Loucy (cell line): ENCODE measurements at regions not wholly inside any gene's neighbourhood (a gene's known extent, or its start where the extent isn't known, plus 50 kb on each side); places are given as distances from the start of the nearest gene placed in this dataset.

ENCODE experiments used
- CTCF ChIP-seq: fragments of 200-600 bp; sonication (generic); conservative IDR thresholded peaks from 2 replicates; pipeline ENCODE4 v1.5.1; 2014; ENCODE audit warnings: mild to moderate bottlenecking, antibody characterized with exemption, low read length
- EZH2phosphoT487 ChIP-seq: fragments of 200-600 bp; IDR thresholded peaks from 2 replicates; pipeline ENCODE4 v1.6.1; 2018; ENCODE audit warnings: antibody characterized with exemption, mild to moderate bottlenecking, moderate library complexity, borderline replicate concordance

GRCh38 chr13:53188120-53188519, 159.5 kb downstream of the OLFM4 start:
- TF ChIP-seq CTCF (no peak), EZH2phosphoT487 (no peak)
